SK-N-SH (cell line): ENCODE measurements at regions not wholly inside any gene's neighbourhood (a gene's known extent, or its start where the extent isn't known, plus 50 kb on each side); places are given as distances from the start of the nearest gene placed in this dataset.

ENCODE experiments used
- CTCF ChIA-PET: fragments of 300-600, 350-600 bp; formaldehyde crosslinking; extraction: SDS; loops from one replicate; lab custom pipeline; 2021; lab: Yijun Ruan, JAX
- POLR2A ChIA-PET: fragments of 350-600 bp; sonication (Branson Sonifier 250); formaldehyde crosslinking; extraction: SDS; loops from one replicate; lab custom pipeline; 2020; ENCODE audit warnings: antibody characterized with exemption, inconsistent platforms; lab: Yijun Ruan, JAX
- DNase-seq: peaks from one replicate; pipeline ENCODE4 v3.0.0; 2012
- H2AFZ ChIP-seq: fragments of 200-600 bp; sonication (generic); 2 replicates; pipeline ENCODE4 v1.8.1; 2016; ENCODE audit warnings: antibody characterized with exemption, mild to moderate bottlenecking, low read depth
- H3F3A ChIP-seq: fragments of 200-600 bp; sonication (generic); replicated peaks from 2 replicates; pipeline ENCODE3; 2016; ENCODE audit warnings: antibody characterized with exemption, mild to moderate bottlenecking; ENCODE audit not compliant: insufficient read depth
- H3K27ac ChIP-seq, 2 experiments: fragments of 200-500 bp in 1 of 2; fragments of 200-600 bp in 1 of 2; sonication (Bioruptor generic) in 1 of 2; sonication (generic), shearing (Covaris generic) in 1 of 2; 2 replicates each; pipeline versions ENCODE4 v1.5.1 to v1.6.1; 2014 to 2016; ENCODE audit warnings: low read depth in 2 of 2, inconsistent platforms in 1 of 2, low read length in 1 of 2, mild to moderate bottlenecking in 1 of 2, mixed read lengths in 1 of 2
- H3K27me3 ChIP-seq: fragments of 200-600 bp; sonication (generic), shearing (Covaris generic); 2 replicates; pipeline ENCODE4 v1.6.1; 2016; ENCODE audit warnings: mixed run types; ENCODE audit not compliant: insufficient read depth
- H3K36me3 ChIP-seq, 2 experiments: fragments of 200-500 bp in 1 of 2; fragments of 200-600 bp in 1 of 2; sonication (Bioruptor generic) in 1 of 2; sonication (generic) in 1 of 2; replicated peaks in 1 of 2; 2 replicates each; pipeline versions ENCODE3 to v1.5.1; 2014 to 2016; ENCODE audit warnings: low read length in 1 of 2, mild to moderate bottlenecking in 1 of 2; ENCODE audit not compliant: insufficient read depth in 2 of 2, control insufficient read depth in 1 of 2
- H3K4me1 ChIP-seq, 2 experiments: fragments of 200-500 bp in 1 of 2; fragments of 200-600 bp in 1 of 2; sonication (Bioruptor generic) in 1 of 2; sonication (generic), shearing (Covaris generic) in 1 of 2; 2 replicates each; pipeline versions ENCODE4 v1.5.1 to v1.6.1; 2014 to 2016; ENCODE audit warnings: low read depth in 1 of 2, low read length in 1 of 2, mixed run types in 1 of 2; ENCODE audit not compliant: insufficient read depth in 2 of 2, control insufficient read depth in 1 of 2
- H3K4me2 ChIP-seq: fragments of 200-600 bp; sonication (generic), shearing (Covaris generic); 2 replicates; pipeline ENCODE4 v1.6.1; 2017; ENCODE audit warnings: mixed run types
- H3K4me3 ChIP-seq, 2 experiments: fragments of 200-500 bp in 1 of 2; fragments of 200-600 bp in 1 of 2; sonication (Bioruptor generic) in 1 of 2; sonication (generic), shearing (Covaris generic) in 1 of 2; 2 replicates each; pipeline versions ENCODE4 v1.5.1 to v1.8.1; 2014 to 2016; ENCODE audit warnings: low read depth in 2 of 2, inconsistent platforms in 1 of 2, low read length in 1 of 2, mild to moderate bottlenecking in 1 of 2, mixed read lengths in 1 of 2, moderate library complexity in 1 of 2
- H3K79me2 ChIP-seq: fragments of 200-600 bp; sonication (generic); 2 replicates; pipeline ENCODE4 v1.8.1; 2017; ENCODE audit warnings: mild to moderate bottlenecking; ENCODE audit not compliant: insufficient read depth
- H3K9ac ChIP-seq: fragments of 200-600 bp; sonication (generic); 2 replicates; pipeline ENCODE4 v1.6.1; 2017; ENCODE audit warnings: mixed run types
- H3K9me2 ChIP-seq: fragments of 200-600 bp; sonication (generic); 2 replicates; pipeline ENCODE4 v1.6.1; 2017; ENCODE audit warnings: mixed run types
- H3K9me3 ChIP-seq: fragments of 200-600 bp; sonication (generic); 2 replicates; pipeline ENCODE4 v1.6.1; 2017; ENCODE audit warnings: mixed run types, mild to moderate bottlenecking, moderate library complexity
- H4K20me1 ChIP-seq: fragments of 200-600 bp; sonication (generic); 2 replicates; pipeline ENCODE4 v1.6.1; 2017; ENCODE audit warnings: mild to moderate bottlenecking, mixed run types; ENCODE audit not compliant: insufficient read depth
- CHD2 ChIP-seq: fragments of 150-350 bp; IDR thresholded peaks from 2 replicates; pipeline ENCODE4 v1.6.1; 2018; ENCODE audit warnings: low read length; ENCODE audit not compliant: partially characterized antibody
- CTCF ChIP-seq: fragments of 200-600 bp; sonication (generic); IDR thresholded peaks from 2 replicates; pipeline ENCODE4 v1.6.1; 2017; ENCODE audit warnings: antibody characterized with exemption, mild to moderate bottlenecking, moderate library complexity
- EP300 ChIP-seq, 2 experiments: IDR thresholded peaks; 2 replicates each; pipeline versions ENCODE4 v1.4.0 to v1.6.1; 2012; ENCODE audit warnings: borderline replicate concordance in 1 of 2, low read depth in 1 of 2, low read length in 1 of 2
- EZH2phosphoT487 ChIP-seq: fragments of 200-600 bp; sonication (generic); IDR thresholded peaks from 2 replicates; pipeline ENCODE4 v1.6.1; 2017; ENCODE audit warnings: low read depth, mixed run types, mild to moderate bottlenecking, antibody characterized with exemption, moderate library complexity, borderline replicate concordance
- FOSL2 ChIP-seq: IDR thresholded peaks from 2 replicates; pipeline ENCODE4 v1.4.0; 2012; ENCODE audit warnings: low read depth, mild to moderate bottlenecking, moderate library complexity, borderline replicate concordance
- FOXJ3 ChIP-seq: sonication (generic); formaldehyde crosslinking; IDR thresholded peaks from 2 replicates; pipeline ENCODE4 v1.5.1; 2020; ENCODE audit warnings: mild to moderate bottlenecking, missing genetic modification reagents
- GATA2 ChIP-seq: sonication (generic); formaldehyde crosslinking; IDR thresholded peaks from 2 replicates; pipeline ENCODE4 v1.5.0; 2020; ENCODE audit warnings: mild to moderate bottlenecking, missing genetic modification reagents
- IRF3 ChIP-seq: fragments of 150-350 bp; IDR thresholded peaks from 2 replicates; pipeline ENCODE4 v1.6.1; 2016; ENCODE audit warnings: mild to moderate bottlenecking, low read depth, low read length
- MAX ChIP-seq: IDR thresholded peaks from 2 replicates; pipeline ENCODE4 v1.4.0; 2012; ENCODE audit warnings: low read depth
- RFX5 ChIP-seq: IDR thresholded peaks from 2 replicates; pipeline ENCODE4 v1.6.1; 2012; ENCODE audit warnings: mild to moderate bottlenecking, improper control_type of control experiment, low read length
- SIN3A ChIP-seq: IDR thresholded peaks from 2 replicates; pipeline ENCODE4 v1.6.1; 2012; ENCODE audit warnings: low read depth, mild to moderate bottlenecking, low read length, moderate library complexity, borderline replicate concordance
- SMC3 ChIP-seq: IDR thresholded peaks from 2 replicates; pipeline ENCODE4 v1.6.1; 2012; ENCODE audit warnings: low read depth, low read length, improper control_type of control experiment
- TAF1 ChIP-seq: IDR thresholded peaks from 2 replicates; pipeline ENCODE4 v1.6.1; 2012; ENCODE audit warnings: low read depth, mild to moderate bottlenecking, low read length, moderate library complexity, borderline replicate concordance
- USF1 ChIP-seq: IDR thresholded peaks from 2 replicates; pipeline ENCODE4 v1.4.0; 2012; ENCODE audit warnings: low read depth, borderline replicate concordance
- YY1 ChIP-seq: IDR thresholded peaks from 2 replicates; pipeline ENCODE4 v1.4.0; 2012; ENCODE audit warnings: low read depth, mild to moderate bottlenecking
- ZBTB33 ChIP-seq: IDR thresholded peaks from 2 replicates; pipeline ENCODE4 v1.4.0; 2012; ENCODE audit warnings: low read depth, borderline replicate concordance
- WGBS: methylation state at CpG from one replicate; pipeline ENCODE4 v1.1.6; 2017; ENCODE audit warnings: low lambda C conversion rate; 5-methylcytosine and 5-hydroxymethylcytosine counted together

GRCh38 chr18:24974431-24974830 is 377.5 kb downstream of the ZNF521 start:
- no peak overlapping the region for H3K27ac ChIP-seq

More at GRCh38 chr18:24974431-24974830, 377.5 kb downstream of the ZNF521 start:
- CTCF ChIA-PET: no interaction called here
- no peak overlapping the region for H3K9ac ChIP-seq
- DNase-seq: no peak
- H3K9me2 ChIP-seq: no peaks in the 10 kb centered on the region
- no peak for TF ChIP-seq FOXJ3 (CRISPR knock-in tag)
- no peak for TF ChIP-seq EP300 (IDR thresholded peaks at IDR 0.05; ENCODE audit: borderline replicate concordance in 1 of 2, low read depth in 1 of 2, low read length in 1 of 2)
- no peak for TF ChIP-seq FOSL2
- TF ChIP-seq MAX: no peak
- TF ChIP-seq YY1: no peak
- no peak for TF ChIP-seq USF1
- no peak for TF ChIP-seq GATA2
- TF ChIP-seq IRF3: no peak
- TF ChIP-seq SMC3: no peak
- TF ChIP-seq CTCF: no peak
- no peak for TF ChIP-seq TAF1
- no peak for TF ChIP-seq SIN3A
- TF ChIP-seq CHD2: no peak
- no peak for TF ChIP-seq RFX5
- TF ChIP-seq EZH2phosphoT487: no peak
- no peak for TF ChIP-seq ZBTB33
- no peaks in the 10 kb centered on the region for H3K27me3 ChIP-seq
- no peak overlapping the region for H2AFZ ChIP-seq
- H3K4me3 ChIP-seq: no peak overlapping the region
- no peaks in the 10 kb centered on the region for H4K20me1 ChIP-seq
- H3K4me1 ChIP-seq: no peaks in the 10 kb centered on the region
- WGBS: 58% methylated on average over 2 of the region's 2 CpGs
- H3K36me3 ChIP-seq: no peaks in the 10 kb centered on the region
- H3F3A ChIP-seq: no peaks in the 10 kb centered on the region
- POLR2A ChIA-PET: no interaction called here
- H3K9me3 ChIP-seq: no peaks in the 10 kb centered on the region
- H3K4me2 ChIP-seq: no peak overlapping the region
- H3K79me2 ChIP-seq: no peaks in the 10 kb centered on the region
